ENCODE measurements at regions not wholly inside any gene's neighbourhood (a gene's known extent, or its start where the extent isn't known, plus 50 kb on each side); places are given as distances from the start of the nearest gene placed in this dataset.

- no peak for DNase-seq
Observed at GRCh38 chr16:85188822-85189672, 76.8 kb upstream of the CIBAR2 start.

GRCh38 chr16:85190572-85190971 lies 78.3 kb upstream of the CIBAR2 start:
- DNase-seq, result no peak

- DNase-seq, result no peak
Observed at GRCh38 chr16:85191341-85191965, 79.2 kb upstream of the CIBAR2 start.

- no peak for DNase-seq
Observed at GRCh38 chr16:85192238-85193114, 80.2 kb upstream of the CIBAR2 start.

GRCh38 chr16:85193115-85193493 lies 80.8 kb upstream of the CIBAR2 start:
- DNase-seq, result no peak

GRCh38 chr16:85193876-85194275 lies 81.6 kb upstream of the CIBAR2 start:
- DNase-seq, result no peak

GRCh38 chr16:85194307-85195270 lies 82.3 kb upstream of the CIBAR2 start:
- DNase-seq, result no peak

GRCh38 chr16:85195271-85195647 lies 83.0 kb upstream of the CIBAR2 start:
- DNase-seq, result no peak

- DNase-seq, result no peak
Observed at GRCh38 chr16:85195900-85196772, 83.9 kb upstream of the CIBAR2 start.

GRCh38 chr16:85196976-85197375 lies 84.7 kb upstream of the CIBAR2 start:
- no peak for DNase-seq

GRCh38 chr16:85197611-85198566 lies 85.6 kb upstream of the CIBAR2 start:
- DNase-seq, result no peak

- no peak for DNase-seq
Observed at GRCh38 chr16:85199069-85199725, 86.9 kb upstream of the CIBAR2 start.

GRCh38 chr16:85199880-85200279 lies 87.6 kb upstream of the CIBAR2 start:
- DNase-seq, result no peak

- no peak for DNase-seq
Observed at GRCh38 chr16:85200471-85201278, 88.4 kb upstream of the CIBAR2 start.

- no peak for DNase-seq
Observed at GRCh38 chr16:85201574-85201973, 89.3 kb upstream of the CIBAR2 start.

- DNase-seq, result no peak
Observed at GRCh38 chr16:85202051-85202601, 89.9 kb upstream of the CIBAR2 start.

- no peak for DNase-seq
Observed at GRCh38 chr16:85202631-85203461, 90.6 kb upstream of the CIBAR2 start.
